ENCODE measurements at regions not wholly inside any gene's neighbourhood (a gene's known extent, or its start where the extent isn't known, plus 50 kb on each side); places are given as distances from the start of the nearest gene placed in this dataset.

DNA sequence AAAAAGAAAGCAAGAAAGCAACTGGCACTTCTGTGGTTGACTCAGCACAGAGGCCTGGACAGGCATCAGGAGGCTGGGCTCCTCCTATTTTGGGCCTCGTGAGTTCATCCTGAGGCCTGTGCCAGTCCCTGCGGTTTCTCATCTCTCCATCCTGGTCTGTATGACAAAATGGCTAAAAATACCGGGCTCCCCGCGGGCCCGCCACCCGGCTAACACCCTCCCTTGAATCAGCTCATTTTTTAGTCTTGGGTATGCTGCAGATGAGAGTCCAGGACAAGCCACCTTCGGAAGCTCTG is 62.3 kb upstream of the YWHAQ start:
- Histone ChIP-seq H3K27ac (ENCODE audit: low read length) (no peak overlapping the region), H3K4me1 (ENCODE audit: control insufficient read depth, insufficient read depth, low read length) (no peaks in the 10 kb centered on the region), H3K4me3 (ENCODE audit: low read depth in 2 of 2, low read length in 2 of 2) (no peak overlapping the region), H3K27me3 (ENCODE audit: control insufficient read depth, insufficient read depth, low read length) (no peaks in the 10 kb centered on the region), H3K9me3 (ENCODE audit: control insufficient read depth, insufficient read depth, low read depth, low read length) (no peaks in the 10 kb centered on the region), H3K36me3 (ENCODE audit: control insufficient read depth, insufficient read depth, low read length) (no peaks in the 10 kb centered on the region)
- intact Hi-C loops (cut with micrococcal nuclease; ENCODE audit: unreplicated experiment) = no loop called here
- DNase-seq (ENCODE audit: low read depth, low spot score) (no peak), ATAC-seq (no peak; the same call in 1 of the 2 replicates)
- in situ Hi-C loops (cut with HindIII; ENCODE audit: low pct_unique_long_range_greater_than_20kb, low sequenced_read_pairs) = no loop called here
- TF ChIP-seq, protein P1, sequence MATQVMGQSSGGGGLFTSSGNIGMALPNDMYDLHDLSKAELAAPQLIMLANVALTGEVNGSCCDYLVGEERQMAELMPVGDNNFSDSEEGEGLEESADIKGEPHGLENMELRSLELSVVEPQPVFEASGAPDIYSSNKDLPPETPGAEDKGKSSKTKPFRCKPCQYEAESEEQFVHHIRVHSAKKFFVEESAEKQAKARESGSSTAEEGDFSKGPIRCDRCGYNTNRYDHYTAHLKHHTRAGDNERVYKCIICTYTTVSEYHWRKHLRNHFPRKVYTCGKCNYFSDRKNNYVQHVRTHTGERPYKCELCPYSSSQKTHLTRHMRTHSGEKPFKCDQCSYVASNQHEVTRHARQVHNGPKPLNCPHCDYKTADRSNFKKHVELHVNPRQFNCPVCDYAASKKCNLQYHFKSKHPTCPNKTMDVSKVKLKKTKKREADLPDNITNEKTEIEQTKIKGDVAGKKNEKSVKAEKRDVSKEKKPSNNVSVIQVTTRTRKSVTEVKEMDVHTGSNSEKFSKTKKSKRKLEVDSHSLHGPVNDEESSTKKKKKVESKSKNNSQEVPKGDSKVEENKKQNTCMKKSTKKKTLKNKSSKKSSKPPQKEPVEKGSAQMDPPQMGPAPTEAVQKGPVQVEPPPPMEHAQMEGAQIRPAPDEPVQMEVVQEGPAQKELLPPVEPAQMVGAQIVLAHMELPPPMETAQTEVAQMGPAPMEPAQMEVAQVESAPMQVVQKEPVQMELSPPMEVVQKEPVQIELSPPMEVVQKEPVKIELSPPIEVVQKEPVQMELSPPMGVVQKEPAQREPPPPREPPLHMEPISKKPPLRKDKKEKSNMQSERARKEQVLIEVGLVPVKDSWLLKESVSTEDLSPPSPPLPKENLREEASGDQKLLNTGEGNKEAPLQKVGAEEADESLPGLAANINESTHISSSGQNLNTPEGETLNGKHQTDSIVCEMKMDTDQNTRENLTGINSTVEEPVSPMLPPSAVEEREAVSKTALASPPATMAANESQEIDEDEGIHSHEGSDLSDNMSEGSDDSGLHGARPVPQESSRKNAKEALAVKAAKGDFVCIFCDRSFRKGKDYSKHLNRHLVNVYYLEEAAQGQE (IDR thresholded peaks at IDR 0.05; ENCODE audit: insufficient read depth in 1 of 2, low read depth in 2 of 2, low read length in 1 of 2) = no peak
- ChIA-PET POLR2A (no interaction called here), CTCF (no interaction called here)
- BruUV-seq (replicated peaks) = no TSS peak

DNA sequence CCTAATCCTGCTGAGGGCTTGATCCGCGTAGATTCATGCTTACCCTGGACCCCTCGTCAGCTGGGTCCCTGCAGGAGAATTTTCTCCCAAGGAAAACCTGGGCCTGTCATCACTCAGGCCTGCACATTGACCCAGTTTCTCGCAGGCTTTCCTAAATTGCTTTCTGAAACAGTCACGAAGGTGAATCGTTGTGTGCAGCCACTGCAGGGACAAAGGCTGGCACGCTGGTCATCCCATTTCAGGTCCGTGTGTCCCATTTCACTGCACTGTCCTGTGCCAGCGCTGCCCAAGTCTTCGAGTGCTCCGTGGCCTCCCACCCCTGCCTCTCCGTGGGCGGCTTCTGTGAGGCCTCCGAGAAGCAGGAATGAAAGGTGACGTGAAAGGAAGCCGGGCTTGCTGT is 62.8 kb upstream of the YWHAQ start:
- in situ Hi-C loops (cut with HindIII; ENCODE audit: low pct_unique_long_range_greater_than_20kb, low sequenced_read_pairs) = no loop called here
- Histone ChIP-seq H3K9me3 (ENCODE audit: control insufficient read depth, insufficient read depth, low read depth, low read length) (no peaks in the 10 kb centered on the region), H3K27me3 (ENCODE audit: control insufficient read depth, insufficient read depth, low read length) (no peaks in the 10 kb centered on the region), H3K4me1 (ENCODE audit: control insufficient read depth, insufficient read depth, low read length) (no peaks in the 10 kb centered on the region), H3K27ac (ENCODE audit: low read length) (no peak overlapping the region), H3K4me3 (ENCODE audit: low read depth in 2 of 2, low read length in 2 of 2) (no peak overlapping the region), H3K36me3 (ENCODE audit: control insufficient read depth, insufficient read depth, low read length) (no peaks in the 10 kb centered on the region)
- DNase-seq (ENCODE audit: low read depth, low spot score) = no peak
- ChIA-PET CTCF (no interaction called here), POLR2A (no interaction called here)
- intact Hi-C loops (cut with micrococcal nuclease; ENCODE audit: unreplicated experiment) = no loop called here
- no peak for ATAC-seq
- BruUV-seq (replicated peaks) = no TSS peak
- no peak for TF ChIP-seq TCF7L2 (IDR thresholded peaks at IDR 0.05; ENCODE audit: low read depth, low read length)
- TF ChIP-seq, protein P1 (IDR thresholded peaks at IDR 0.05; ENCODE audit: insufficient read depth in 1 of 2, low read depth in 2 of 2, low read length in 1 of 2) = no peak
- TF ChIP-seq, protein P2, sequence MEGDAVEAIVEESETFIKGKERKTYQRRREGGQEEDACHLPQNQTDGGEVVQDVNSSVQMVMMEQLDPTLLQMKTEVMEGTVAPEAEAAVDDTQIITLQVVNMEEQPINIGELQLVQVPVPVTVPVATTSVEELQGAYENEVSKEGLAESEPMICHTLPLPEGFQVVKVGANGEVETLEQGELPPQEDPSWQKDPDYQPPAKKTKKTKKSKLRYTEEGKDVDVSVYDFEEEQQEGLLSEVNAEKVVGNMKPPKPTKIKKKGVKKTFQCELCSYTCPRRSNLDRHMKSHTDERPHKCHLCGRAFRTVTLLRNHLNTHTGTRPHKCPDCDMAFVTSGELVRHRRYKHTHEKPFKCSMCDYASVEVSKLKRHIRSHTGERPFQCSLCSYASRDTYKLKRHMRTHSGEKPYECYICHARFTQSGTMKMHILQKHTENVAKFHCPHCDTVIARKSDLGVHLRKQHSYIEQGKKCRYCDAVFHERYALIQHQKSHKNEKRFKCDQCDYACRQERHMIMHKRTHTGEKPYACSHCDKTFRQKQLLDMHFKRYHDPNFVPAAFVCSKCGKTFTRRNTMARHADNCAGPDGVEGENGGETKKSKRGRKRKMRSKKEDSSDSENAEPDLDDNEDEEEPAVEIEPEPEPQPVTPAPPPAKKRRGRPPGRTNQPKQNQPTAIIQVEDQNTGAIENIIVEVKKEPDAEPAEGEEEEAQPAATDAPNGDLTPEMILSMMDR (IDR thresholded peaks at IDR 0.05) = no peak
- TF ChIP-seq SIN3A (IDR thresholded peaks at IDR 0.05; ENCODE audit: borderline replicate concordance, insufficient read depth, low read depth, low read length) = no peak
- no peak for TF ChIP-seq POLR2AphosphoS5 (IDR thresholded peaks at IDR 0.05; ENCODE audit: low read depth, low read length)

All from Panc1 (cell line).